DND-41 (cell line): ENCODE measurements at regions not wholly inside any gene's neighbourhood (a gene's known extent, or its start where the extent isn't known, plus 50 kb on each side); places are given as distances from the start of the nearest gene placed in this dataset.

ENCODE experiments used
- ATAC-seq: fragments of 200-7000 bp; cut with Tn5 transposase; 3 replicates; pipeline ENCODE4 v1.9.1; 2021; ENCODE audit warnings: low read depth; ENCODE audit not compliant: insufficient read depth
- DNase-seq: peaks from one replicate; pipeline ENCODE4 v3.0.0-alpha.2; 2020
- H2AFZ ChIP-seq: 2 replicates; pipeline ENCODE4 v1.6.0; 2012; ENCODE audit warnings: low read depth, low read length
- H3K27ac ChIP-seq: 2 replicates; pipeline ENCODE4 v1.5.1; 2012; ENCODE audit warnings: low read length, inconsistent platforms
- H3K27me3 ChIP-seq: fragments of 200-600 bp; sonication (generic); 2 replicates; pipeline ENCODE4 v1.6.0; 2012; ENCODE audit warnings: low read length, mild to moderate bottlenecking, inconsistent platforms; ENCODE audit not compliant: insufficient read depth, poor library complexity
- H3K36me3 ChIP-seq: 2 replicates; pipeline ENCODE4 v1.5.1; 2012; ENCODE audit warnings: low read length, inconsistent platforms; ENCODE audit not compliant: insufficient read depth
- H3K4me1 ChIP-seq: 2 replicates; pipeline ENCODE4 v1.5.1; 2012; ENCODE audit warnings: mild to moderate bottlenecking, low read length; ENCODE audit not compliant: insufficient read depth
- H3K4me2 ChIP-seq: 2 replicates; pipeline ENCODE4 v1.6.0; 2012; ENCODE audit warnings: mild to moderate bottlenecking, moderate library complexity, low read length, inconsistent platforms; ENCODE audit not compliant: insufficient read depth
- H3K4me3 ChIP-seq, 2 experiments: fragments of 200-600 bp in 1 of 2; shearing (Covaris generic) in 1 of 2; 2 replicates each; pipeline ENCODE4 v1.5.1; 2012 to 2016; ENCODE audit warnings: inconsistent platforms in 2 of 2, low read length in 2 of 2, mild to moderate bottlenecking in 2 of 2, low read depth in 1 of 2, moderate library complexity in 1 of 2
- H3K79me2 ChIP-seq: 2 replicates; pipeline ENCODE4 v1.6.0; 2012; ENCODE audit warnings: low read length, inconsistent platforms; ENCODE audit not compliant: insufficient read depth
- H3K9ac ChIP-seq: 2 replicates; pipeline ENCODE4 v1.6.0; 2012; ENCODE audit warnings: low read depth, mild to moderate bottlenecking, inconsistent platforms, low read length, moderate library complexity
- H3K9me3 ChIP-seq: 2 replicates; pipeline ENCODE4 v1.5.1; 2012; ENCODE audit warnings: low read length, moderate library complexity, mild to moderate bottlenecking, inconsistent platforms; ENCODE audit not compliant: insufficient read depth, severe bottlenecking
- H4K20me1 ChIP-seq: 2 replicates; pipeline ENCODE4 v1.6.0; 2012; ENCODE audit warnings: low read length; ENCODE audit not compliant: insufficient read depth
- CTCF ChIP-seq: IDR thresholded peaks from 2 replicates; pipeline ENCODE4 v1.5.1; 2012; ENCODE audit warnings: borderline replicate concordance, low read length, moderate library complexity, mild to moderate bottlenecking; ENCODE audit not compliant: poor library complexity, severe bottlenecking; ENCODE audit errors: extremely low read depth
- EZH2 ChIP-seq: IDR thresholded peaks from 3 replicates; pipeline ENCODE4 v1.6.1; 2012; ENCODE audit warnings: borderline replicate concordance, low read depth, mild to moderate bottlenecking, moderate library complexity, low read length, inconsistent platforms; ENCODE audit not compliant: severe bottlenecking

DNA sequence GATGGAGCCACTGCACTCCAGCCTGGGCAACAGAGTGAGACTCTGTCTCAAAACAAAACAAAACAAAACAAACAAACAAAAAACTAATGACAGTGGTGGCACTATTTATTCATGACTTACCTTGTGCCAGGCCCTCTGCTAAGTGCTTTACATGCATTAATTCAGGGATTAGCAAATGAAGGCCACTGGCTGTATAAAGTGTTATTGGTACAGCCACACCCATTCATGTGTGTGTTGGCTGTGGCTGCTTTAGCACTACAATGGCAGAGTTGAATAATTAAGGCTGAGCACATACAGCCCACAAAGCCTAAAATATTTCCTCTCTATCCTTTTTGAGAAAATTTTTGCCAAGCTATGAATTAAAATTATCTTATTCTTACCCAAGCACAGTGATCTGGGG lies 531.8 kb upstream of the CDH5 start:
- Histone ChIP-seq H3K9me3 (no peaks in the 10 kb centered on the region), H3K4me1 (no peaks in the 10 kb centered on the region), H3K27me3 (peaks cover 16% of the 10 kb centered on the region), H3K36me3 (no peaks in the 10 kb centered on the region), H3K4me2 (no peak overlapping the region), H3K9ac (no peak overlapping the region), H4K20me1 (no peaks in the 10 kb centered on the region), H3K27ac (no peak overlapping the region), H3K79me2 (no peaks in the 10 kb centered on the region), H3K4me3 (no peak overlapping the region), H2AFZ (no peak overlapping the region)
- ATAC-seq (no peak), DNase-seq (no peak)
- no peak for TF ChIP-seq EZH2
- TF ChIP-seq CTCF: no peak

DNA sequence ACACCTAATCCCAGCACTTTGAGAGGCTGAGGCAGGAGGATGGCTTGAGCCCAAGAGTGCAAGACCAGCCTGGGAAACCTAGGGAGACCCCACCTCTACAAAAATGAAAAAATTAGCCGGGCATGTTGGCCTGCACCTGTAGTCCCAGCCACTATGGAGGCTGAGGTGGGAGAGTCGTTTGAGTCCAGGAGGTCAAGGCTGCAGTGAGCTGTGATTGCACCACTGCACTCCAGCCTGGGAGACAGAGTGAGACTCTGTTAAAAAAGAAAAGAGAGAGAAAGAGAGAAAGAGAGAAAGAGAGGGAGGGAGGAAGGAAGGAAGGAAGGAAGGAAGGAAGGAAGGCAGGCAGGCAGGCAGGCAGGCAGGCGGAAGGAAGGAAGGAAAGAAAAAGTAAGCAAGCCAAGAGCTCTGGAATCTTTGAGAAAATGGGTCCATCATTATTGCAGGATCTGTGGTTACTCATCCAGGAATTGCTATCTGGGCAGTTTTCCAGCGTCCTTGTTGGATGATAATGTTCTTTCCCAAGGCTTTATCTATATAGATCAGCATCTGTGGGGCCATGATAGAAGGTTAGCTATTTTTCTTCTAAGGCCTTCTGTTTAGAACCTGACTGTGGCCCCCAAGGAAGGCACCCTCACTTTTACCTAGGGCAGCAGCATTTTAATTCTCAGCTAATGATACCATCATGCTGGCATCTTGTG lies 533.2 kb upstream of the CDH5 start:
- DNase-seq (no peak), ATAC-seq (no peak)
- Histone ChIP-seq H3K4me2 (no peak overlapping the region), H3K4me1 (no peaks in the 10 kb centered on the region), H3K27ac (no peak overlapping the region), H4K20me1 (no peaks in the 10 kb centered on the region), H3K79me2 (no peaks in the 10 kb centered on the region), H3K27me3 (peaks cover 9% of the 10 kb centered on the region), H3K36me3 (no peaks in the 10 kb centered on the region), H3K9me3 (no peaks in the 10 kb centered on the region), H2AFZ (no peak overlapping the region), H3K4me3 (no peak overlapping the region), H3K9ac (no peak overlapping the region)
- TF ChIP-seq CTCF: no peak
- TF ChIP-seq EZH2: no peak

- Histone ChIP-seq H3K36me3 (no peaks in the 10 kb centered on the region), H2AFZ (no peak overlapping the region), H3K27me3 (peaks cover 5% of the 10 kb centered on the region), H3K27ac (no peak overlapping the region), H3K79me2 (no peaks in the 10 kb centered on the region), H3K9me3 (no peaks in the 10 kb centered on the region), H3K4me2 (no peak overlapping the region), H3K9ac (no peak overlapping the region), H3K4me3 (no peak overlapping the region), H4K20me1 (no peaks in the 10 kb centered on the region), H3K4me1 (no peaks in the 10 kb centered on the region)
- no peak for ATAC-seq
- no peak for DNase-seq
- TF ChIP-seq CTCF (no peak), EZH2 (no peak)
Measured at GRCh38 chr16:65832679-65833078, 533.8 kb upstream of the CDH5 start.
